HUES48 (cell line): ENCODE measurements at regions not wholly inside any gene's neighbourhood (a gene's known extent, or its start where the extent isn't known, plus 50 kb on each side); places are given as distances from the start of the nearest gene placed in this dataset.

Experiments
- H3K27ac ChIP-seq: one replicate; pipeline ENCODE4 v1.7.0; 2013; ENCODE audit warnings: low read depth, low read length, inconsistent platforms
- H3K27me3 ChIP-seq: 2 replicates; pipeline ENCODE4 v1.6.1; 2013; ENCODE audit warnings: mild to moderate bottlenecking, low read length; ENCODE audit not compliant: control insufficient read depth, insufficient read depth
- H3K36me3 ChIP-seq: 2 replicates; pipeline ENCODE4 v1.6.1; 2013; ENCODE audit warnings: low read length; ENCODE audit not compliant: control insufficient read depth, insufficient read depth
- H3K4me1 ChIP-seq: 2 replicates; pipeline ENCODE4 v1.6.1; 2013; ENCODE audit warnings: mild to moderate bottlenecking, low read length; ENCODE audit not compliant: control insufficient read depth, insufficient read depth
- H3K4me3 ChIP-seq: 2 replicates; pipeline ENCODE4 v1.5.1; 2013; ENCODE audit warnings: mild to moderate bottlenecking, low read depth, low read length
- H3K9ac ChIP-seq: 2 replicates; pipeline ENCODE4 v1.6.1; 2013; ENCODE audit warnings: mild to moderate bottlenecking, low read depth, low read length, moderate library complexity
- H3K9me3 ChIP-seq: 2 replicates; pipeline ENCODE4 v1.6.1; 2013; ENCODE audit warnings: low read length; ENCODE audit not compliant: control insufficient read depth, insufficient read depth

- no peaks in the 10 kb centered on the region for H3K36me3 ChIP-seq
- H3K27ac ChIP-seq, result no peak overlapping the region
These were observed 202.3 kb upstream of the NEIL3 start for GRCh38 chr4:177107288-177107921.

GRCh38 chr4:177108708-177109107, 201.0 kb upstream of the NEIL3 start:
- no peaks in the 10 kb centered on the region for H3K27me3 ChIP-seq
- no peak overlapping the region for H3K27ac ChIP-seq
- no peak overlapping the region for H3K4me3 ChIP-seq

More at GRCh38 chr4:177107288-177107921, 202.3 kb upstream of the NEIL3 start:
- Histone ChIP-seq H3K4me3 (no peak overlapping the region), H3K4me1 (no peaks in the 10 kb centered on the region), H3K9me3 (no peaks in the 10 kb centered on the region), H3K27me3 (no peaks in the 10 kb centered on the region), H3K9ac (no peak overlapping the region)

GRCh38 chr4:177109769-177110168, 199.9 kb upstream of the NEIL3 start:
- H3K36me3 ChIP-seq, result no peaks in the 10 kb centered on the region
- H3K9ac ChIP-seq, result no peak overlapping the region
- H3K9me3 ChIP-seq, result no peaks in the 10 kb centered on the region
- no peak overlapping the region for H3K27ac ChIP-seq
- no peaks in the 10 kb centered on the region for H3K4me1 ChIP-seq
- no peak overlapping the region for H3K4me3 ChIP-seq
- no peaks in the 10 kb centered on the region for H3K27me3 ChIP-seq

More at GRCh38 chr4:177108708-177109107, 201.0 kb upstream of the NEIL3 start:
- Histone ChIP-seq H3K9ac (no peak overlapping the region), H3K9me3 (no peaks in the 10 kb centered on the region), H3K4me1 (no peaks in the 10 kb centered on the region), H3K36me3 (no peaks in the 10 kb centered on the region)

DNA sequence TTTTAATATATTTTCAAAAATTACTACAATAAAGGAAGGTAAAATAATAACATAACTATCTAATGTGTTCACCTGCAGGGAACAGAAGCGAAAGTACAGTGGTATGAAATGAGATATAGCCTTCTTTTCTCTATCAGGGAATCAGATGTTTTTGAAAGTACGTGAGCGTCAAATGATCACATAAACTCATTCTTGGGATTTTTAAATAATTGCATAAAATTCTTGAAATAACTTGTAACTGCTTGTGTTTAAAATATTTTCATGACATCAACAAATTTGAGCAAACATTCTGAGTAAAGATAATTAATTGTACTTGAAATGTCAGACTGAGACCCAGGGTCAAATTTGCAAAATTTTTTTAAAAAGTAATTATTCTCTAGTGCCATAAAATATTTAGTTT, 193.5 kb upstream of the NEIL3 start:
- peaks cover 21% of the 10 kb centered on the region for H3K4me1 ChIP-seq
- no peak overlapping the region for H3K27ac ChIP-seq
- no peaks in the 10 kb centered on the region for H3K36me3 ChIP-seq
- H3K9me3 ChIP-seq, result no peaks in the 10 kb centered on the region
- H3K9ac ChIP-seq, result no peak overlapping the region
- H3K4me3 ChIP-seq, result no peak overlapping the region
- no peaks in the 10 kb centered on the region for H3K27me3 ChIP-seq

- Histone ChIP-seq H3K4me1 (peaks cover 21% of the 10 kb centered on the region), H3K4me3 (peak overlapping the region; percentile 14; the same call in 1 of the 2 replicates), H3K36me3 (no peaks in the 10 kb centered on the region), H3K27me3 (no peaks in the 10 kb centered on the region), H3K27ac (no peak overlapping the region), H3K9ac (no peak overlapping the region), H3K9me3 (no peaks in the 10 kb centered on the region)
These were observed 192.4 kb upstream of the NEIL3 start for GRCh38 chr4:177117256-177117655.

DNA sequence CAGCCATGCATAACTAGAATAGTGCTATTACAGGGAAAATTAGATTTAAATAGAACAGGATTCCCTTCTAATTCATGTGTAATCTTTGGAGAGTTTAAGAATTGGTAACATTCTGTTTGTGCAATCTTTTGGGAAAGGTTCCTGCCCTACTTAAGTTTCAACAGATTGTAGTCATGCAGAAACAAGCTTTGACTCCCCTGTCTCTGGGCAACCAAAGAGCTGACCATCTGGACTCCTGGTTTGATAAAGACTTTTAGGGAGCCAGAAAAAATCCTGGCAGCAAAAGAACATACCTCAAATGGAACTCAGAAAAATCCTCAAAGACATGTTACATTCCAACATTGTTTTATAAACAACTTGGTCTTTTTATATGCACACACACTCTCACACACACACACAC, 191.1 kb upstream of the NEIL3 start:
- H3K4me3 ChIP-seq, result no peak overlapping the region
- no peak overlapping the region for H3K27ac ChIP-seq
- no peak overlapping the region for H3K9ac ChIP-seq
- no peaks in the 10 kb centered on the region for H3K9me3 ChIP-seq
- no peaks in the 10 kb centered on the region for H3K36me3 ChIP-seq
- H3K27me3 ChIP-seq, result no peaks in the 10 kb centered on the region
- peaks cover 21% of the 10 kb centered on the region for H3K4me1 ChIP-seq

DNA sequence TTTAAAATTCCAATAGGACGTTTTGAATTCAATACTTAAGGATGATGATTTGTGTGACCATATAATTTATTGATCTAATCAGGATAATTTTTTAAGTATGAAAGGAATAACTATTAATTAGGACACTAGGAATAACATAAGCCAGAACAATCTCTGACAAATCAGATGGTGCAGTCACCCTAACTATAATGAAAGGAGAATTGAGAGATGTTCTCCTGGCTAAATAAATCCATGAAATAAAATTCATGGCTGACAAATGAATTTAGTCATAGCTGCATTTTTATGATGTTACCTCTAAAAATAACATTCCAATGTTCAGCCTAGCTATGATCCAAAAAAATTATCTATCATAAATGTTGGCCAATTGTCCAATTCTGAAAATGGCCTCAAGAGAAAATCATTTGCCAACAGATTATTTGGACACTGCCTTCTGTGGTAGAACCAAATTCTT, 190.6 kb upstream of the NEIL3 start:
- Histone ChIP-seq H3K36me3 (no peaks in the 10 kb centered on the region), H3K9me3 (no peaks in the 10 kb centered on the region), H3K4me3 (no peak overlapping the region), H3K9ac (no peak overlapping the region), H3K4me1 (peaks cover 21% of the 10 kb centered on the region), H3K27me3 (no peaks in the 10 kb centered on the region), H3K27ac (no peak overlapping the region)

DNA sequence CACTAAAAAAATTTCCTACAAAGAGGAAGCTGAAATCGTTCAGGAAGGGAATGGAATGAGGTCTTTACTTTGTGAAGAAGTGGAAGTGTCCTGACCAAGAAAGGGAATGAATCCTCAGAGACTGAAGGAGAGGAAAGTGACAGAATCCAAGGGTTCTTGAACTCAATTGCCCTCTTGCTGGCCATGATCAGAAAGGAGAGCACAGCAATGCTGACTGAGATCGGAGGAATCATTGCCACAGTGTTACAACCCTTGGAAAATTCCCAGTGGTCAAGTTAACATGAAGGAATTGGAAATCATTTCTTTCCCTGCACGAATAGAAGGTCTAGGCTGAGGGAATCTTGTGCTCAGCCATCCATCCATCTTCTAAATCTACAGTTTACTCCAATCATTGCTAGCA, 190.0 kb upstream of the NEIL3 start:
- Histone ChIP-seq H3K36me3 (no peaks in the 10 kb centered on the region), H3K27me3 (no peaks in the 10 kb centered on the region), H3K27ac (no peak overlapping the region), H3K9ac (no peak overlapping the region), H3K9me3 (no peaks in the 10 kb centered on the region), H3K4me1 (peaks cover 21% of the 10 kb centered on the region), H3K4me3 (no peak overlapping the region)

- Histone ChIP-seq H3K27ac (no peak overlapping the region), H3K9ac (no peak overlapping the region), H3K27me3 (no peaks in the 10 kb centered on the region), H3K9me3 (no peaks in the 10 kb centered on the region), H3K4me3 (no peak overlapping the region), H3K4me1 (no peaks in the 10 kb centered on the region), H3K36me3 (no peaks in the 10 kb centered on the region)
These were observed 185.9 kb upstream of the NEIL3 start for GRCh38 chr4:177123811-177124210.

GRCh38 chr4:177124349-177125064, 185.2 kb upstream of the NEIL3 start:
- H3K4me1 ChIP-seq, result no peaks in the 10 kb centered on the region
- H3K9ac ChIP-seq, result no peak overlapping the region
- no peaks in the 10 kb centered on the region for H3K36me3 ChIP-seq
- H3K27ac ChIP-seq, result no peak overlapping the region
- no peak overlapping the region for H3K4me3 ChIP-seq
- peaks cover 4% of the 10 kb centered on the region for H3K9me3 ChIP-seq
- no peaks in the 10 kb centered on the region for H3K27me3 ChIP-seq

DNA sequence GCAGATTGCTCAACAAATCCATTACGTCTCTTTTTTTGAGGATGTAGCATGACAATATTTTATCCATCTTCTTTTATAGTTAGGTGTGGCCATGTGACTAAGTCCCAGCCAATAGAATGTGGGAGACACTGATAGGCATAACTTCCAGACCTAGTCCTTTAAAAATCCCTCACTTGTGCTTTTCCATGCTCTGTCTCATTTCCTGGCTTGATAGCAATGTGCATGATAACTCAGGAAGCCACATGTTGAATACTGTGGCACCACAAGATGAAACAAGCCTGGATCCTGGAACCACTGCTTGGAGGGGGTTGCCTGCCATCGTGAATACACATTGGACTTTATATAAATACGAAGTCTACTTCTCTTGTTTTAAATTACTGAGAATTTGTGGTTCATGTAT, 184.0 kb upstream of the NEIL3 start:
- Histone ChIP-seq H3K36me3 (no peaks in the 10 kb centered on the region), H3K9me3 (peaks cover 15% of the 10 kb centered on the region), H3K4me3 (no peak overlapping the region), H3K27ac (no peak overlapping the region), H3K27me3 (no peaks in the 10 kb centered on the region), H3K4me1 (no peaks in the 10 kb centered on the region), H3K9ac (no peak overlapping the region)
